GM23248 (cell line): ENCODE measurements at regions not wholly inside any gene's neighbourhood (a gene's known extent, or its start where the extent isn't known, plus 50 kb on each side); places are given as distances from the start of the nearest gene placed in this dataset.

Source experiments
- EZH2 ChIP-seq: fragments of 200-600 bp; sonication (generic); IDR thresholded peaks from 2 replicates; pipeline ENCODE4 v1.6.1; 2018; ENCODE audit warnings: antibody characterized with exemption, mild to moderate bottlenecking; ENCODE audit not compliant: insufficient read depth, poor library complexity, severe bottlenecking
- EZH2phosphoT487 ChIP-seq: fragments of 200-600 bp; sonication (generic); IDR thresholded peaks from 2 replicates; pipeline ENCODE4 v1.6.1; 2018; ENCODE audit warnings: antibody characterized with exemption, moderate library complexity, mild to moderate bottlenecking, low read depth; ENCODE audit not compliant: insufficient read depth

GRCh38 chr6:159404296-159404695 lies 235.1 kb downstream of the FNDC1 start:
- TF ChIP-seq EZH2 (no peak), EZH2phosphoT487 (no peak)
